OCI-LY3 (cell line): ENCODE measurements at regions not wholly inside any gene's neighbourhood (a gene's known extent, or its start where the extent isn't known, plus 50 kb on each side); places are given as distances from the start of the nearest gene placed in this dataset.

Source experiments
- CTCF ChIP-seq: fragments of 200-600, 300-600 bp; sonication (generic); IDR thresholded peaks from 2 replicates; pipeline ENCODE4 v1.5.1; 2014; ENCODE audit warnings: antibody characterized with exemption, low read length, low read depth
- EZH2phosphoT487 ChIP-seq: fragments of 200-600 bp; shearing (Covaris generic); IDR thresholded peaks from 2 replicates; pipeline ENCODE4 v1.6.1; 2018; ENCODE audit warnings: antibody characterized with exemption, mixed run types, low read depth

- TF ChIP-seq CTCF (peak; percentile 100), EZH2phosphoT487 (no peak)
Measured at GRCh38 chr18:42298759-42299675, 344.0 kb downstream of the PIK3C3 start.
